ENCODE measurements at regions not wholly inside any gene's neighbourhood (a gene's known extent, or its start where the extent isn't known, plus 50 kb on each side); places are given as distances from the start of the nearest gene placed in this dataset.

GRCh38 chr21:15172963-15173362, 108.2 kb upstream of the NRIP1 start:
- H3K4me3 ChIP-seq (ENCODE audit: low read depth, low read length), result no peak overlapping the region
- H3K4me1 ChIP-seq (ENCODE audit: control insufficient read depth, insufficient read depth, low read length), result no peaks in the 10 kb centered on the region
- no peak overlapping the region for H3K27ac ChIP-seq (ENCODE audit: extremely low read depth, low read depth, low read length)
- TF ChIP-seq, protein P1, sequence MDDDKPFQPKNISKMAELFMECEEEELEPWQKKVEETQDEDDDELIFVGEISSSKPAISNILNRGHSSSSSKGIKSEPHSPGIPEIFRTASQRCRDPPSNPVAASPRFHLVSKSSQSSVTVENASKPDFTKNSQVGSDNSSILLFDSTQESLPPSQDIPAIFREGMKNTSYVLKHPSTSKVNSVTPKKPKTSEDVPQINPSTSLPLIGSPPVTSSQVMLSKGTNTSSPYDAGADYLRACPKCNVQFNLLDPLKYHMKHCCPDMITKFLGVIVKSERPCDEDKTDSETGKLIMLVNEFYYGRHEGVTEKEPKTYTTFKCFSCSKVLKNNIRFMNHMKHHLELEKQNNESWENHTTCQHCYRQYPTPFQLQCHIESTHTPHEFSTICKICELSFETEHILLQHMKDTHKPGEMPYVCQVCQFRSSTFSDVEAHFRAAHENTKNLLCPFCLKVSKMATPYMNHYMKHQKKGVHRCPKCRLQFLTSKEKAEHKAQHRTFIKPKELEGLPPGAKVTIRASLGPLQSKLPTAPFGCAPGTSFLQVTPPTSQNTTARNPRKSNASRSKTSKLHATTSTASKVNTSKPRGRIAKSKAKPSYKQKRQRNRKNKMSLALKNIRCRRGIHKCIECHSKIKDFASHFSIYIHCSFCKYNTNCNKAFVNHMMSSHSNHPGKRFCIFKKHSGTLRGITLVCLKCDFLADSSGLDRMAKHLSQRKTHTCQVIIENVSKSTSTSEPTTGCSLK (tag by site-specific recombination; IDR thresholded peaks at IDR 0.05), result no peak
- TF ChIP-seq HIC1 (tag by site-specific recombination; IDR thresholded peaks at IDR 0.05) (no peak), ZNF175 (tag by site-specific recombination; IDR thresholded peaks at IDR 0.05) (no peak), ZNF416 (tag by site-specific recombination; IDR thresholded peaks at IDR 0.05) (no peak), ZFP69B (tag by site-specific recombination; IDR thresholded peaks at IDR 0.05) (no peak), ZNF426 (tag by site-specific recombination; IDR thresholded peaks at IDR 0.05) (no peak), ZFP37 (tag by site-specific recombination; IDR thresholded peaks at IDR 0.05) (no peak), ZNF23 (tag by site-specific recombination; IDR thresholded peaks at IDR 0.05; ENCODE audit: borderline replicate concordance) (no peak), ZNF223 (tag by site-specific recombination; IDR thresholded peaks at IDR 0.05) (no peak)
- TF ChIP-seq, protein P2, sequence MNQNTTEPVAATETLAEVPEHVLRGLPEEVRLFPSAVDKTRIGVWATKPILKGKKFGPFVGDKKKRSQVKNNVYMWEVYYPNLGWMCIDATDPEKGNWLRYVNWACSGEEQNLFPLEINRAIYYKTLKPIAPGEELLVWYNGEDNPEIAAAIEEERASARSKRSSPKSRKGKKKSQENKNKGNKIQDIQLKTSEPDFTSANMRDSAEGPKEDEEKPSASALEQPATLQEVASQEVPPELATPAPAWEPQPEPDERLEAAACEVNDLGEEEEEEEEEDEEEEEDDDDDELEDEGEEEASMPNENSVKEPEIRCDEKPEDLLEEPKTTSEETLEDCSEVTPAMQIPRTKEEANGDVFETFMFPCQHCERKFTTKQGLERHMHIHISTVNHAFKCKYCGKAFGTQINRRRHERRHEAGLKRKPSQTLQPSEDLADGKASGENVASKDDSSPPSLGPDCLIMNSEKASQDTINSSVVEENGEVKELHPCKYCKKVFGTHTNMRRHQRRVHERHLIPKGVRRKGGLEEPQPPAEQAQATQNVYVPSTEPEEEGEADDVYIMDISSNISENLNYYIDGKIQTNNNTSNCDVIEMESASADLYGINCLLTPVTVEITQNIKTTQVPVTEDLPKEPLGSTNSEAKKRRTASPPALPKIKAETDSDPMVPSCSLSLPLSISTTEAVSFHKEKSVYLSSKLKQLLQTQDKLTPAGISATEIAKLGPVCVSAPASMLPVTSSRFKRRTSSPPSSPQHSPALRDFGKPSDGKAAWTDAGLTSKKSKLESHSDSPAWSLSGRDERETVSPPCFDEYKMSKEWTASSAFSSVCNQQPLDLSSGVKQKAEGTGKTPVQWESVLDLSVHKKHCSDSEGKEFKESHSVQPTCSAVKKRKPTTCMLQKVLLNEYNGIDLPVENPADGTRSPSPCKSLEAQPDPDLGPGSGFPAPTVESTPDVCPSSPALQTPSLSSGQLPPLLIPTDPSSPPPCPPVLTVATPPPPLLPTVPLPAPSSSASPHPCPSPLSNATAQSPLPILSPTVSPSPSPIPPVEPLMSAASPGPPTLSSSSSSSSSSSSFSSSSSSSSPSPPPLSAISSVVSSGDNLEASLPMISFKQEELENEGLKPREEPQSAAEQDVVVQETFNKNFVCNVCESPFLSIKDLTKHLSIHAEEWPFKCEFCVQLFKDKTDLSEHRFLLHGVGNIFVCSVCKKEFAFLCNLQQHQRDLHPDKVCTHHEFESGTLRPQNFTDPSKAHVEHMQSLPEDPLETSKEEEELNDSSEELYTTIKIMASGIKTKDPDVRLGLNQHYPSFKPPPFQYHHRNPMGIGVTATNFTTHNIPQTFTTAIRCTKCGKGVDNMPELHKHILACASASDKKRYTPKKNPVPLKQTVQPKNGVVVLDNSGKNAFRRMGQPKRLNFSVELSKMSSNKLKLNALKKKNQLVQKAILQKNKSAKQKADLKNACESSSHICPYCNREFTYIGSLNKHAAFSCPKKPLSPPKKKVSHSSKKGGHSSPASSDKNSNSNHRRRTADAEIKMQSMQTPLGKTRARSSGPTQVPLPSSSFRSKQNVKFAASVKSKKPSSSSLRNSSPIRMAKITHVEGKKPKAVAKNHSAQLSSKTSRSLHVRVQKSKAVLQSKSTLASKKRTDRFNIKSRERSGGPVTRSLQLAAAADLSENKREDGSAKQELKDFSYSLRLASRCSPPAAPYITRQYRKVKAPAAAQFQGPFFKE (tag by site-specific recombination; IDR thresholded peaks at IDR 0.05; ENCODE audit: borderline replicate concordance), result no peak
- TF ChIP-seq, protein P3, sequence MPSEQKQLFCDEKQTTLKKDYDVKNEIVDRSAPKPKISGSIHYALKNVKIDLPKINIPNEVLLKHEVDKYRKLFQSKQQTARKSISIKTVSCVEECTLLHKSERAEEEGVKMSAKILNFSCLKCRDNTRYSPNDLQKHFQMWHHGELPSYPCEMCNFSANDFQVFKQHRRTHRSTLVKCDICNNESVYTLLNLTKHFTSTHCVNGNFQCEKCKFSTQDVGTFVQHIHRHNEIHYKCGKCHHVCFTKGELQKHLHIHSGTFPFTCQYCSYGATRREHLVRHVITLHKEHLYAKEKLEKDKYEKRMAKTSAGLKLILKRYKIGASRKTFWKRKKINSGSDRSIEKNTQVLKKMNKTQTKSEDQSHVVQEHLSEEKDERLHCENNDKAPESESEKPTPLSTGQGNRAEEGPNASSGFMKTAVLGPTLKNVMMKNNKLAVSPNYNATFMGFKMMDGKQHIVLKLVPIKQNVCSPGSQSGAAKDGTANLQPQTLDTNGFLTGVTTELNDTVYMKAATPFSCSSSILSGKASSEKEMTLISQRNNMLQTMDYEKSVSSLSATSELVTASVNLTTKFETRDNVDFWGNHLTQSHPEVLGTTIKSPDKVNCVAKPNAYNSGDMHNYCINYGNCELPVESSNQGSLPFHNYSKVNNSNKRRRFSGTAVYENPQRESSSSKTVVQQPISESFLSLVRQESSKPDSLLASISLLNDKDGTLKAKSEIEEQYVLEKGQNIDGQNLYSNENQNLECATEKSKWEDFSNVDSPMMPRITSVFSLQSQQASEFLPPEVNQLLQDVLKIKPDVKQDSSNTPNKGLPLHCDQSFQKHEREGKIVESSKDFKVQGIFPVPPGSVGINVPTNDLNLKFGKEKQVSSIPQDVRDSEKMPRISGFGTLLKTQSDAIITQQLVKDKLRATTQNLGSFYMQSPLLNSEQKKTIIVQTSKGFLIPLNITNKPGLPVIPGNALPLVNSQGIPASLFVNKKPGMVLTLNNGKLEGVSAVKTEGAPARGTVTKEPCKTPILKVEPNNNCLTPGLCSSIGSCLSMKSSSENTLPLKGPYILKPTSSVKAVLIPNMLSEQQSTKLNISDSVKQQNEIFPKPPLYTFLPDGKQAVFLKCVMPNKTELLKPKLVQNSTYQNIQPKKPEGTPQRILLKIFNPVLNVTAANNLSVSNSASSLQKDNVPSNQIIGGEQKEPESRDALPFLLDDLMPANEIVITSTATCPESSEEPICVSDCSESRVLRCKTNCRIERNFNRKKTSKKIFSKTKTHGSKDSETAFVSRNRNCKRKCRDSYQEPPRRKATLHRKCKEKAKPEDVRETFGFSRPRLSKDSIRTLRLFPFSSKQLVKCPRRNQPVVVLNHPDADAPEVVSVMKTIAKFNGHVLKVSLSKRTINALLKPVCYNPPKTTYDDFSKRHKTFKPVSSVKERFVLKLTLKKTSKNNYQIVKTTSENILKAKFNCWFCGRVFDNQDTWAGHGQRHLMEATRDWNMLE (tag by site-specific recombination; conservative IDR thresholded peaks at IDR 0.05; ENCODE audit: low read depth), result no peak
- ChIA-PET POLR2A (no interaction called here), CTCF (no interaction called here)
- no peaks in the 10 kb centered on the region for H3K9me3 ChIP-seq (ENCODE audit: control insufficient read depth, insufficient read depth, low read depth, low read length)
- H3K36me3 ChIP-seq (ENCODE audit: control insufficient read depth in 2 of 2, insufficient read depth in 1 of 2, low read length in 2 of 2), result no peaks in the 10 kb centered on the region

All from HEK293 (cell line).